ENCODE measurements at regions not wholly inside any gene's neighbourhood (a gene's known extent, or its start where the extent isn't known, plus 50 kb on each side); places are given as distances from the start of the nearest gene placed in this dataset.
"Not testable (repeated sequence)": the region's sequence is repeated elsewhere in the genome, so short reads cannot be mapped to it uniquely, and the experiment has no call there.

- no peak for DNase-seq (ENCODE audit: low spot score)
These were observed 244.3 kb downstream of the EMP1 start for GRCh38 chr12:13440844-13441243.

GRCh38 chr12:13437541-13437940, 241.0 kb downstream of the EMP1 start:
- DNase-seq (ENCODE audit: low spot score) = no peak

- DNase-seq (ENCODE audit: low spot score) = peak; percentile 71
These were observed 240.3 kb downstream of the EMP1 start for GRCh38 chr12:13436696-13437391.

- DNase-seq (ENCODE audit: low spot score) = no peak
These were observed 239.7 kb downstream of the EMP1 start for GRCh38 chr12:13436182-13436581.

- peak; percentile 20 for DNase-seq (ENCODE audit: low spot score)
These were observed 238.9 kb downstream of the EMP1 start for GRCh38 chr12:13435235-13435933.

GRCh38 chr12:13433768-13434167, 237.2 kb downstream of the EMP1 start:
- DNase-seq (ENCODE audit: low spot score) = no peak

GRCh38 chr12:13431041-13431440, 234.5 kb downstream of the EMP1 start:
- DNase-seq (ENCODE audit: low spot score) = no peak

- DNase-seq (ENCODE audit: low spot score) = no peak
These were observed 232.2 kb downstream of the EMP1 start for GRCh38 chr12:13428538-13429265.

- DNase-seq (ENCODE audit: low spot score) = peak; percentile 42
These were observed 229.2 kb downstream of the EMP1 start for GRCh38 chr12:13425766-13426165.

- DNase-seq (ENCODE audit: low spot score) = no peak
These were observed 225.8 kb downstream of the EMP1 start for GRCh38 chr12:13422291-13422690.

- DNase-seq (ENCODE audit: low spot score) = no peak
These were observed 221.0 kb downstream of the EMP1 start for GRCh38 chr12:13417516-13417915.

GRCh38 chr12:13411287-13411686, 214.8 kb downstream of the EMP1 start:
- no peak for DNase-seq (ENCODE audit: low spot score)

GRCh38 chr12:13405961-13406703, 209.6 kb downstream of the EMP1 start:
- DNase-seq (ENCODE audit: low spot score) = no peak

- DNase-seq (ENCODE audit: low spot score) = no peak
These were observed 208.3 kb downstream of the EMP1 start for GRCh38 chr12:13404631-13405473.

- DNase-seq (ENCODE audit: low spot score) = no peak
These were observed 207.6 kb downstream of the EMP1 start for GRCh38 chr12:13404111-13404628.

- DNase-seq (ENCODE audit: low spot score) = not testable (repeated sequence)
These were observed 194.8 kb downstream of the EMP1 start for GRCh38 chr12:13391375-13391774.

GRCh38 chr12:13390918-13391317, 194.4 kb downstream of the EMP1 start:
- DNase-seq (ENCODE audit: low spot score) = no peak

GRCh38 chr12:13390381-13390861, 193.9 kb downstream of the EMP1 start:
- DNase-seq (ENCODE audit: low spot score) = peak; percentile 97

- DNase-seq (ENCODE audit: low spot score) = no peak
These were observed 190.6 kb downstream of the EMP1 start for GRCh38 chr12:13387101-13387500.

- DNase-seq (ENCODE audit: low spot score) = no peak
These were observed 190.0 kb downstream of the EMP1 start for GRCh38 chr12:13386323-13387039.

Measured in H4 (cell line).